ENCODE measurements at regions not wholly inside any gene's neighbourhood (a gene's known extent, or its start where the extent isn't known, plus 50 kb on each side); places are given as distances from the start of the nearest gene placed in this dataset.

DNA sequence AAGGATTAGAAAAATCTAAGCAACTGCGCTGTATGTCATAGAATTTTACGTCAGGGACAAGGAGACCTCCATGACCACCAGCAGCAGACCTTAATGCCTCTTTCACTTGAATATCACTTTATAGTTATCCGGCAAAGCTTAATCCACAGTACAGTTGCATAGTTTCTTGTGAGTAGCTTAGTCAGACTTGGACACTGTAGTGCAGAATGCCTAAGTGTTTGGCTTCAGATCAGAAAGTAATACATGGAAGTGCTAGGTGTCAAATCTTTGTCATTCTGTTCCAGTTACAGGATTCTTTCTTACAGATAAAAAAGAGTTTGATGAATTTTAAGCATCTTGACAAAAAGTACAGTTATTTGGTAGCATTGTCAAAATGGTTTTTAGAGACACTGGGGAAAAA lies 239.9 kb upstream of the PAPPA start:
- no peak for DNase-seq

- DNase-seq, result no peak
Measured at GRCh38 chr9:115914291-115914690, 239.3 kb upstream of the PAPPA start.

DNA sequence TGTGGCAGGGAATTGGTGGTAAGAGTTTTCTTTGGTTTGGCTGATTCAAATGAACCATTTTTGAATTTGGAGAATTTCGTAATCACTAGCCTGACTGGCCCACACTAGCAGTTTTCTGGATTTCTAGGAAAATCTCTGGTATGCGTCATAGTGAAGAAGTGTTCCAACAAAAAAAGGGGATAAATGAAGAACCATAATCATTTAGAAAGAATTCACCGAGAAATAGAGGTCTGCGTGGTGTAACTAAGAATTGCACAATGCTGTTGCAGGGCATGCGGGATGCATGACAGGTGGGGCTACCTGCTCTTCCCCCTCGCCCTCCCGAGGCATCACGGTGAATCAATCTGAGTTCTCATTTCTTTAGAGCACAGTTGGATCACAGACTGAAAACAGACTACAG lies 232.3 kb upstream of the PAPPA start:
- no peak for DNase-seq

GRCh38 chr9:115922444-115922843 lies 231.1 kb upstream of the PAPPA start:
- no peak for DNase-seq

DNA sequence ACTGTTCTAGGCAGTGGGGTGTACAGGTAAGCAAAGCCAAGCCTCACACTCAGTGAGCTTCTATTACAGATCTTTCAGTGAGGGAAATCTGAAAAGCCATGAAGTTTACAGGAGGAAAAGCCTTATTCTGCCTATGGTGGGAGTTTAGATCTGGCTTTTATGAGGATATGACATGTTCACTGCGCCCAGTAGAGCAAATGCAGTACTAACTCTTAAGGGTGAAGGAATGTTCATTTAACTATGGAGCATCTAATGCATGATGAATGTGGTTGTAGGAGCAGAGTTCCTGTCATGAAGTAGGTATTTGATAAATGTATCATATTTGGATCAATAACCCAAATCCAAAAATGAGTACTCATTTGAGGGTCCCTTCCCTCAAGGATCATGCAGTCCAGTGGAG lies 230.2 kb upstream of the PAPPA start:
- DNase-seq, result no peak

GRCh38 chr9:115923903-115924668 lies 229.5 kb upstream of the PAPPA start:
- no peak for DNase-seq

- DNase-seq, result no peak
Measured at GRCh38 chr9:115924669-115924987, 229.0 kb upstream of the PAPPA start.

DNA sequence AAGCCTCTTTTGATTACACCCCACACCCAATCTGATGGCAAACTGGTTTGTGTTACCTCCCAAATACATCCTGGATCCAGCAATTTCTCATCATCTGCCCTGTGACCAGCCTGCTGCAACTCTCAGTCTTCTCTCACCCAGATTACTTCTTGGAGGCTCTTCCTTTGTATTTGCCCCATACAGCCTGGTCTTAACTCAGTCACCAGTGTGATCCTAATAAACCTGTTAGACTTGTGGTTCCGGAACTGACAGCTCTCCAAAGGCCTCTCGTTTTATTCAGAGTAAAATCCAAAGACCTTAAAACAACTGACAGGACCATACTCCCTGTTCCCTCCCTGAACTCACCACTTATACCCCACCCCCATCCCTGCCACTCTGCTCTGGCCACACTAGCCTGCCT lies 228.2 kb upstream of the PAPPA start:
- DNase-seq, result no peak

- DNase-seq, result no peak
Measured at GRCh38 chr9:115930472-115930871, 223.1 kb upstream of the PAPPA start.

- no peak for DNase-seq
Measured at GRCh38 chr9:115938479-115938878, 215.1 kb upstream of the PAPPA start.

GRCh38 chr9:115939065-115939765 lies 214.4 kb upstream of the PAPPA start:
- DNase-seq, result no peak

GRCh38 chr9:115941561-115942315 lies 211.9 kb upstream of the PAPPA start:
- no peak for DNase-seq

- no peak for DNase-seq
Measured at GRCh38 chr9:115943431-115944165, 210.0 kb upstream of the PAPPA start.

- no peak for DNase-seq
Measured at GRCh38 chr9:115944166-115944948, 209.2 kb upstream of the PAPPA start.

- DNase-seq, result no peak
Measured at GRCh38 chr9:115945009-115945431, 208.6 kb upstream of the PAPPA start.

- DNase-seq, result no peak
Measured at GRCh38 chr9:115946530-115946929, 207.1 kb upstream of the PAPPA start.

GRCh38 chr9:115951977-115952376 lies 201.6 kb upstream of the PAPPA start:
- no peak for DNase-seq

DNA sequence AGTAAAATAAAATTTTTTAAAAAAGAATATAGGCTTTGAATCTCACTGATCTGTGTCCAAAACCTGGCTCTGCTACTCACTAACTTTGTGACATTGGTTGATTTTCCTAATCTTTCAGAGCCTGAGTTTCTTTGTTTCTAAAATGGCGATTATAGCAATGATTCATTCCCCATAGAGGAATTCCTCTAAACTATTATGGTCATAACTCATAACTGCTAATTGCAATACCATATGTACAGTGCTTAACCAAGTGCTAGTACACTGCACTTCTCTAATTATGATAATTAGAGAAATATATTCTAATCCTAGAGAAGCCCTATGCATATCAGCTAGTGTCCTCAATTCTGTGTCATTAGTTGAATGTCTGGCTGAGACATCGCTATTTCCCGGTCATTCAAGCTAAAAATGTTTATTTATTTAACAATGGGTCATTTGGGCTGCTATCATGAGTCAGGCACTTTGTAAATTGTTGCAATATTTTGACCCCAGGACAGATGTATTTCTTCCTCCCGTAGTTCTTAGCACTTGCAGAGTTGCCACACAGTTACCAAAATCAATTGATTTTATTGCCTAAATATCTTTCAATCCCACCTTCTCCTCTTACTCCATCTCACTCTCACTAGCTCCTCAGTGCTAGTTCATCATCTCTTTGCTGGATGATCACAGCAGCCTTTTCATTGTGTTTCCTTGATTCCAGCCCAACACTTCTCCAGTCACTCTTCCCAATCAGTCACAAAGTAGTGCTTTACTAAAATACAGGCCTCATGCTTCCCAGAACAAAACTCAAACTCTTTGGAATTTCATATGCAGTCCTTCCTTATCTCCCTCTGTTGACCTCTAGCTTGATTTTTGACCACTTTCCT lies 200.9 kb upstream of the PAPPA start:
- no peak for DNase-seq

GRCh38 chr9:115956371-115956770 lies 197.2 kb upstream of the PAPPA start:
- DNase-seq, result no peak

DNA sequence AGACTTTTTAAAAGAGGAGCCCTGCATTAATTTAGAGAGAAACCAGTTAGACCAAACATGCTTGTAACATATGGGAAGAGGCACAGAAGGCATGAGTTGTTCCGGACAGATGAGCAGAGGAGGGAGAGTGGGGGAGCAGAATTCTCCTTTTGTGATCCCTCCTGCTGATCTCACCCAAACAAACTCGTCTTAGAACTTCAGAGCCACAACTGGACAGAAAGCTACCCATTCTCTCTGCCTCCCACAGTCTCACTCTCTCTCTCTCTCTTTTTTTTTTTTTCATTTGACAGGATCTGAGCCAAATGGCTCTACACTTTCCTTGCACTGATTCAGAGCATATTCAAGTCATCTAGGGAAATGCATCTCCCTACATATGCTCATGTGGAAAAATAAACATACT lies 196.0 kb upstream of the PAPPA start:
- no peak for DNase-seq

DNA sequence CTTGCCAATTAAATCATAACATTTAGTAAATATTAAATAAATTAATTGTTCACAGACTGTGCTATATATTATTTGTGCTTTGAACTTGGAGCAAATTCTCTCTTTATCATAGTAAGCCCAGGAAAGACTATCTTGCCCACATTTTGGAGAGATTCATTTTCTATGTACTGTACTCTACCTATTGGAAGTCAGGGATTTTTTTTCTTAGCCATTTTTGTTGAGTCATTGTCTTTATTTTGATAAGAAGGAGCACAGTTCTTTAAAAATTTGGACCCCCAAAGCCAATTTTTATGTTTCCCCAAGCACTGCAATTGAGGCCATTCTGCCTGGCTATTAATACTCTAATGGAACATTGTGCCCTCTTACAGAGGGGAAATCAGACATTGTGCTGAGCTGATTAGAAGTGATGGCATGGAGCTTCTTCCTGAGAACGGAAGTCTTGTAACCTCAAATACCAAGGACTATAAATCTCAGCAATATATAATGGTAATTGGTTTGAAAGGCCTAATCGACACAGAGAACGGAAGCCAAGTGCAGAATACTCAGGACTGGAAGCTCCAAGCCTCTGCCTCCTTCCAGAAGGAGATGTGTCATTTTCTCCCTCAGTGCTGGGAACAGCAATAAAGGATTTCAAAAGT lies 188.8 kb upstream of the PAPPA start:
- DNase-seq, result no peak
